Subcutaneous abdominal adipose tissue (tissue), 5 donors: ENCODE measurements at regions not wholly inside any gene's neighbourhood (a gene's known extent, or its start where the extent isn't known, plus 50 kb on each side); places are given as distances from the start of the nearest gene placed in this dataset.

ENCODE experiments used
- H3K27ac ChIP-seq: one replicate; pipeline ENCODE4 v1.7.0; 2013; ENCODE audit warnings: low read depth, mild to moderate bottlenecking, inconsistent platforms, low read length, moderate library complexity
- H3K27me3 ChIP-seq, 5 donors: one replicate each; pipeline ENCODE4 v1.7.0; 2013; ENCODE audit warnings: low read length in 5 of 5, inconsistent platforms in 1 of 5; ENCODE audit not compliant: control insufficient read depth in 5 of 5, insufficient read depth in 4 of 5
- H3K36me3 ChIP-seq, 5 donors: one replicate each; pipeline ENCODE4 v1.7.0; 2013; ENCODE audit warnings: low read length in 5 of 5; ENCODE audit not compliant: control insufficient read depth in 5 of 5, insufficient read depth in 5 of 5
- H3K4me1 ChIP-seq, 5 donors: one replicate each; pipeline ENCODE4 v1.7.0; 2013; ENCODE audit warnings: low read length in 5 of 5, mild to moderate bottlenecking in 3 of 5, moderate library complexity in 1 of 5; ENCODE audit not compliant: control insufficient read depth in 5 of 5, insufficient read depth in 5 of 5
- H3K4me3 ChIP-seq, 5 donors: one replicate each; pipeline ENCODE4 v1.7.0; 2013; ENCODE audit warnings: low read length in 5 of 5, low read depth in 1 of 5
- H3K9ac ChIP-seq, 5 donors: one replicate each; pipeline ENCODE4 v1.7.0; 2013; ENCODE audit warnings: low read length in 5 of 5, mild to moderate bottlenecking in 4 of 5, moderate library complexity in 3 of 5
- H3K9me3 ChIP-seq, 5 donors: one replicate each; pipeline ENCODE4 v1.7.0; 2013; ENCODE audit warnings: low read length in 5 of 5; ENCODE audit not compliant: control insufficient read depth in 5 of 5
- donor health status: healthy.
- donor health status: healthy.
- donor health status: healthy.
- donor health status: healthy.
- donor health status: healthy.

- H3K36me3 ChIP-seq: no peaks in the 10 kb centered on the region
- H3K27ac ChIP-seq: no peak overlapping the region
- no peak overlapping the region for H3K4me3 ChIP-seq
- no peaks in the 10 kb centered on the region for H3K27me3 ChIP-seq
- H3K9me3 ChIP-seq: no peaks in the 10 kb centered on the region
- H3K9ac ChIP-seq: no peak overlapping the region
- no peaks in the 10 kb centered on the region for H3K4me1 ChIP-seq
These were observed 116.4 kb upstream of the ROBO2 start for GRCh38 chr3:76923485-76923884.

GRCh38 chr3:76930712-76931111 is 109.2 kb upstream of the ROBO2 start:
- no peaks in the 10 kb centered on the region for H3K36me3 ChIP-seq
- no peak overlapping the region for H3K27ac ChIP-seq
- no peak overlapping the region for H3K4me3 ChIP-seq
- no peak overlapping the region for H3K9ac ChIP-seq
- H3K4me1 ChIP-seq: no peaks in the 10 kb centered on the region
- H3K27me3 ChIP-seq: no peaks in the 10 kb centered on the region
- peaks cover 0 to 2% (median 0%) of the 10 kb centered on the region in 5 donors for H3K9me3 ChIP-seq

- H3K9ac ChIP-seq: no peak overlapping the region
- H3K36me3 ChIP-seq: no peaks in the 10 kb centered on the region
- H3K4me1 ChIP-seq: no peaks in the 10 kb centered on the region
- H3K27me3 ChIP-seq: no peaks in the 10 kb centered on the region
- H3K9me3 ChIP-seq: peaks cover 0 to 2% (median 0%) of the 10 kb centered on the region in 5 donors
- no peak overlapping the region for H3K4me3 ChIP-seq
- H3K27ac ChIP-seq: no peak overlapping the region
These were observed 106.7 kb upstream of the ROBO2 start for GRCh38 chr3:76933245-76933644.

- Histone ChIP-seq H3K27me3 (no peaks in the 10 kb centered on the region), H3K27ac (no peak overlapping the region), H3K9ac (no peak overlapping the region), H3K9me3 (no peaks in the 10 kb centered on the region), H3K4me3 (no peak overlapping the region), H3K4me1 (no peaks in the 10 kb centered on the region), H3K36me3 (no peaks in the 10 kb centered on the region)
These were observed 100.9 kb upstream of the ROBO2 start for GRCh38 chr3:76938962-76939361.

GRCh38 chr3:76940181-76940770 is 99.6 kb upstream of the ROBO2 start:
- H3K36me3 ChIP-seq: no peaks in the 10 kb centered on the region
- H3K4me3 ChIP-seq: no peak overlapping the region
- H3K9ac ChIP-seq: no peak overlapping the region
- no peaks in the 10 kb centered on the region for H3K4me1 ChIP-seq
- H3K9me3 ChIP-seq: no peaks in the 10 kb centered on the region
- H3K27me3 ChIP-seq: no peaks in the 10 kb centered on the region
- no peak overlapping the region for H3K27ac ChIP-seq

GRCh38 chr3:76941376-76941775 is 98.5 kb upstream of the ROBO2 start:
- Histone ChIP-seq H3K27me3 (no peaks in the 10 kb centered on the region), H3K4me1 (no peaks in the 10 kb centered on the region), H3K4me3 (no peak overlapping the region), H3K36me3 (no peaks in the 10 kb centered on the region), H3K27ac (no peak overlapping the region), H3K9me3 (no peaks in the 10 kb centered on the region), H3K9ac (no peak overlapping the region)

- H3K27ac ChIP-seq: no peak overlapping the region
- no peaks in the 10 kb centered on the region for H3K9me3 ChIP-seq
- H3K4me1 ChIP-seq: no peaks in the 10 kb centered on the region
- no peaks in the 10 kb centered on the region for H3K27me3 ChIP-seq
- H3K4me3 ChIP-seq: no peak overlapping the region
- no peaks in the 10 kb centered on the region for H3K36me3 ChIP-seq
- H3K9ac ChIP-seq: no peak overlapping the region
These were observed 97.8 kb upstream of the ROBO2 start for GRCh38 chr3:76942101-76942500.

- no peak overlapping the region for H3K27ac ChIP-seq
- H3K4me1 ChIP-seq: no peaks in the 10 kb centered on the region
- H3K9me3 ChIP-seq: no peaks in the 10 kb centered on the region
- H3K36me3 ChIP-seq: no peaks in the 10 kb centered on the region
- H3K4me3 ChIP-seq: no peak overlapping the region
- H3K9ac ChIP-seq: no peak overlapping the region
- no peaks in the 10 kb centered on the region for H3K27me3 ChIP-seq
These were observed 96.8 kb upstream of the ROBO2 start for GRCh38 chr3:76943058-76943457.

GRCh38 chr3:76943671-76944070 is 96.2 kb upstream of the ROBO2 start:
- Histone ChIP-seq H3K9me3 (no peaks in the 10 kb centered on the region), H3K4me1 (no peaks in the 10 kb centered on the region), H3K27me3 (no peaks in the 10 kb centered on the region), H3K4me3 (no peak overlapping the region), H3K36me3 (no peaks in the 10 kb centered on the region), H3K27ac (no peak overlapping the region), H3K9ac (no peak overlapping the region)

- no peaks in the 10 kb centered on the region for H3K36me3 ChIP-seq
- H3K27ac ChIP-seq: no peak overlapping the region
- no peak overlapping the region for H3K9ac ChIP-seq
- no peaks in the 10 kb centered on the region for H3K27me3 ChIP-seq
- H3K4me3 ChIP-seq: no peak overlapping the region
- H3K4me1 ChIP-seq: no peaks in the 10 kb centered on the region
- H3K9me3 ChIP-seq: no peaks in the 10 kb centered on the region
These were observed 90.9 kb upstream of the ROBO2 start for GRCh38 chr3:76949033-76949432.

GRCh38 chr3:76949462-76949861 is 90.4 kb upstream of the ROBO2 start:
- H3K27me3 ChIP-seq: no peaks in the 10 kb centered on the region
- H3K9me3 ChIP-seq: no peaks in the 10 kb centered on the region
- H3K36me3 ChIP-seq: no peaks in the 10 kb centered on the region
- no peak overlapping the region for H3K4me3 ChIP-seq
- no peak overlapping the region for H3K27ac ChIP-seq
- H3K9ac ChIP-seq: no peak overlapping the region
- H3K4me1 ChIP-seq: no peaks in the 10 kb centered on the region
